Kidney epithelial cell (primary cell): ENCODE measurements at regions not wholly inside any gene's neighbourhood (a gene's known extent, or its start where the extent isn't known, plus 50 kb on each side); places are given as distances from the start of the nearest gene placed in this dataset.
A peak's percentile ranks its signal among the peaks of the same experiment; 100 is the strongest.

Experiments used
- DNase-seq: peaks from one replicate; pipeline ENCODE4 v3.0.0-alpha.2; 2010; ENCODE audit warnings: low read depth
- H3K27me3 ChIP-seq: 2 replicates; pipeline ENCODE4 v1.6.0; 2011; ENCODE audit warnings: low read length; ENCODE audit not compliant: control insufficient read depth, insufficient read depth
- H3K36me3 ChIP-seq: 2 replicates; pipeline ENCODE4 v1.5.1; 2011; ENCODE audit warnings: low read length; ENCODE audit not compliant: control insufficient read depth, insufficient read depth
- H3K4me3 ChIP-seq: 2 replicates; pipeline ENCODE4 v1.5.1; 2011; ENCODE audit warnings: low read depth, mild to moderate bottlenecking, control low read depth, low read length
- TF ChIP-seq, protein P1 (sequence below): IDR thresholded peaks from 2 replicates; pipeline ENCODE4 v1.5.1; 2011; ENCODE audit warnings: mild to moderate bottlenecking, moderate library complexity, low read length, control low read depth, inconsistent platforms; ENCODE audit not compliant: insufficient read depth, poor library complexity, severe bottlenecking

DNA sequence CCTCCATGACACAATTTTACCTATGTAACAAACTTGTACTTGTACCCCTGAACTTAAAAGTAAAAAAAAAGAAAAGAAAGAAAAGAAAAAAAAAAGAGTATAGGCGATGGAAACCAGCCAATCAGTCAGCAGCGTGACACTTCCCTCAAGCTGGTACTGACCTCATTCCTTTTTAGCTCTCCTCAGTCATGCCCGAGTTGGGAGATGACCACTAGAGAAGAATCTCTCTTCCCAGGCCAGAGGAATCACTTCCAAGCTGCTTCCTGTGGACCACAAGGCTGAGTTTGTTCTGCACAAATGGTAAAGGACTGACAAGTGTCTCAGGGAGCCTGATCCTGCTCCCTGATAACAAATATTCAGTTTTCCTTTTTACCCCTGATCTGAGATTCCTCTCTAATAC is 313.5 kb upstream of the ESRRG start:
- Histone ChIP-seq H3K4me3 (no peak overlapping the region), H3K27me3 (no peaks in the 10 kb centered on the region), H3K36me3 (no peaks in the 10 kb centered on the region)
- TF ChIP-seq, protein P1, sequence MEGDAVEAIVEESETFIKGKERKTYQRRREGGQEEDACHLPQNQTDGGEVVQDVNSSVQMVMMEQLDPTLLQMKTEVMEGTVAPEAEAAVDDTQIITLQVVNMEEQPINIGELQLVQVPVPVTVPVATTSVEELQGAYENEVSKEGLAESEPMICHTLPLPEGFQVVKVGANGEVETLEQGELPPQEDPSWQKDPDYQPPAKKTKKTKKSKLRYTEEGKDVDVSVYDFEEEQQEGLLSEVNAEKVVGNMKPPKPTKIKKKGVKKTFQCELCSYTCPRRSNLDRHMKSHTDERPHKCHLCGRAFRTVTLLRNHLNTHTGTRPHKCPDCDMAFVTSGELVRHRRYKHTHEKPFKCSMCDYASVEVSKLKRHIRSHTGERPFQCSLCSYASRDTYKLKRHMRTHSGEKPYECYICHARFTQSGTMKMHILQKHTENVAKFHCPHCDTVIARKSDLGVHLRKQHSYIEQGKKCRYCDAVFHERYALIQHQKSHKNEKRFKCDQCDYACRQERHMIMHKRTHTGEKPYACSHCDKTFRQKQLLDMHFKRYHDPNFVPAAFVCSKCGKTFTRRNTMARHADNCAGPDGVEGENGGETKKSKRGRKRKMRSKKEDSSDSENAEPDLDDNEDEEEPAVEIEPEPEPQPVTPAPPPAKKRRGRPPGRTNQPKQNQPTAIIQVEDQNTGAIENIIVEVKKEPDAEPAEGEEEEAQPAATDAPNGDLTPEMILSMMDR = no peak
- DNase-seq = no peak

DNA sequence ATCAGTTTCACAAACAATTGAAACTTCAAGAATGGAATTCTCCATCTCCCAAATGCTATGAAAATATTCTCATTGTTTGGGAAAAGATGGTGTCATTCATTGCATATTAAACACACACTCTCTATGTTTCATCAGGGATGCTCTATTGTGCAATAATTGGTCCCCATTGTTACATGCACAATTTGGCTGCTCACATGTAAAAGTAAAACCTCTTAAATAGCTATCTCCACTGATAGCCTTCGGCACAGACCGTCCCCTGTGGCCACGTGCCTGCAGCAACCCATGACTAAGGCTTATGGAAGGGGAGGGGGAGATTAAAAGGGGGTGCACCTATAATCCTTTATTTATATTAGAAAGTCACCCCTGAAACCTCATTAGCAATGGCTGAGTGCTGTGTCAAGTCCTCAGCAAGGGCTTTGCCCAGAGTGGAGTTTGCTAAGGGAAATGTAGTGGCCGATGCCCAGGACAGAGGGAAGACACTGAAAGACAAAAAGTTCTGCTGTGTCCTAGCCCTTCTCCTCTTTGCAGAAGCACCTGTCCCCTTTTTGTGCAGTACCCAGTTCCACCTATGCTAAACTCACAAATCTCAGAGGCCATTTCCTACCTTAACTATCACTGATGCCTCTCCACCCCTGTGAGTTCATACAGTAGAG is 309.6 kb upstream of the ESRRG start:
- Histone ChIP-seq H3K36me3 (no peaks in the 10 kb centered on the region), H3K27me3 (no peaks in the 10 kb centered on the region), H3K4me3 (no peak overlapping the region)
- no peak for DNase-seq
- TF ChIP-seq, protein P1 = no peak

DNA sequence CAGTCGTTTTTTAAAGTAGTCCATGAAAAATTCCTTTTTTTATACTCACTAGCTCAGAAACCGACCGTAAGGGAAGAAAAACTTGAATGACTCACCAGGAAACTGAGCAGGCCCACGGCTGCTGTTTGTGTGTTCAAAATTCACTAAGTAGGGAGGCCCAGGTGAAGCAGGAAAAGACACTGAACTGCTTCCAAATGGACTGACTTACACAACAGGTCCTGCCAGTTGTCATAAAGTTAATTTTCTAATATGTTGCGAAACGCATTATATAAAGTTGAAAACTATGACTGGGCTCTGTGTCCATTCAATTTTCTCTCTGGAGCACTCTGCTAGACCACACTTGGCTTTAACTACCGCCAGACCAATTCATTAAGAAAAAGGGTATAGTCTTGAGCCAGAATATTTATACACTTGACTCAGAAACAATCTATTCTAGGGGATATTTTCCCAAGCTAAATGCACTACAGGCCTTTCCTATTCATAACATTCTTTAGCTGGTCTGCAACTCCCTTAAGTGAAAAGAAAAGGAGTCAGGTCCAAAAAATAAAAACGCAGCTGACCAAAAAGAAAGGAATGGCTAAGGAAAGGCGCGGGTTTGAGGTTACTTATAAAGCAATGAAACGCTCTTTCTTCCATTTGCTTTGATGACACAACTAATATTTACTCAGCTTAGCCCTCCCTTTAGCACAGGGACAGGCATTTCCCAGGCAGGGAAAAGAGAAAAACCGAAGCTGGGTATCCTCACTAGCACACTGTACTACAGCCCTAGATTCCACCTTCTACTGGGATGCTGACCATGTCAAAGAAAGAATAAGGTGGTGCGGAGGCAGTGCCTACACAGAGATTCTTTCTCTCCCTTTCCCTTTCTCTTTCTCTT is 306.3 kb upstream of the ESRRG start:
- H3K36me3 ChIP-seq = no peaks in the 10 kb centered on the region
- no peaks in the 10 kb centered on the region for H3K27me3 ChIP-seq
- no peak overlapping the region for H3K4me3 ChIP-seq
- DNase-seq = peak; percentile 65
- TF ChIP-seq, protein P1 = no peak

DNA sequence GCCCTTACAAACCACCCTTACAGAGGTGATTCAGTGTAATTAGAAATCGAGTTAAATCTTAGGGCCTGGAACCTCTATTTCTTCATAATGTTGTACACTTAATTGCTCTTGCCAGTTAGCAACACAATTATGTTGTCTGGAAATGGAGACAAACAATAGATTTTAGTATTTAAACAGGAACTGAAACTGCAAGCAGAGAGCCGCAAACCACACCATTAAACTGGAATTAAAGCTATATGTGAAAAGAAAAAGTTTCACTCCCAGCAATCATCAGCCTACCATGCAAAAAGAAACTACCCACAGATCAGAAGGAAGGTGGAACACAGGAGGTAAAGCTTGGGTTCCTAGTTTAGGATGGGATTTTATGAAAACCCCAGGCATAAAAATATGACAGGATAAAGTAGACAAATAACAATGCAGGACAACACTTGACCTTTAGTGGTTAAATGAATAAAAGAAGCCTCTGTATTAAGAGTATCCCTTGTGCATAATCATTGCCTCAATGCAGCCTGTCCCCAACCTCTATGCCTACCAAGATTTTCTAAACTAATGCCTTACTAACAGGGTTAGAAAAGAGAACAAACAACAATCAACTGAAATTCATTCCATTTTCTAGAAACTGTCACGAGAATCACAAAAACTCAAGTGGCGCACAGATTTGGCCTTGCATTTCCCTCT is 304.3 kb upstream of the ESRRG start:
- TF ChIP-seq, protein P1 = no peak
- H3K36me3 ChIP-seq = no peaks in the 10 kb centered on the region
- no peak for DNase-seq

DNA sequence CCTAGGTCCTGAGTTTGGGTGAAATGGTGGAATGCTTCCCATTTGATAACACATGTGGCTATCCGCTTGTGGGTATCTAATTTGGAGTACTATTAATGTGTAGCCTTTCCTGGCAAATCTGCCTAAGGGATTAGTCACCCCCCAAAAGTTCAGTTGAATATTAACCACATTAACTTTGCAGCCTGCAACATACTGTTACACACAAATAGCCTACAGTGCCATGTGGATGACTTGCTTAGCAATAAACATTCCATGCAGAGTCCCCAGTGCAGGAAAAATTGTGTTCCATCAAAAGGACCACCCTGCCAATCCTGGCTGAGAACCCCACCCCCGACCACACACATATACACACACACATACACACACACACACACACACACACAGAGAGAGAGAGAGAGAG is 303.3 kb upstream of the ESRRG start:
- Histone ChIP-seq H3K4me3 (no peak overlapping the region), H3K27me3 (no peaks in the 10 kb centered on the region), H3K36me3 (no peaks in the 10 kb centered on the region)
- DNase-seq = peak; percentile 80
- TF ChIP-seq, protein P1 = no peak

More for the DNA sequence above, 304.3 kb upstream of the ESRRG start:
- no peak overlapping the region for H3K4me3 ChIP-seq
- H3K27me3 ChIP-seq = no peaks in the 10 kb centered on the region
